CD1c-positive myeloid dendritic cell (primary cell): ENCODE measurements at regions not wholly inside any gene's neighbourhood (a gene's known extent, or its start where the extent isn't known, plus 50 kb on each side); places are given as distances from the start of the nearest gene placed in this dataset.
"Not testable (repeated sequence)": the region's sequence is repeated elsewhere in the genome, so short reads cannot be mapped to it uniquely, and the experiment has no call there.

Experiments used
- DNase-seq: peaks from one replicate; pipeline ENCODE4 v3.0.0-alpha.2; 2016; ENCODE audit errors: extremely low spot score

- no peak for DNase-seq
These were observed 470.9 kb upstream of the CCDC196 start for GRCh38 chr14:66015071-66015780.

- no peak for DNase-seq
These were observed 468.2 kb upstream of the CCDC196 start for GRCh38 chr14:66017927-66018326.

- DNase-seq: no peak
These were observed 463.6 kb upstream of the CCDC196 start for GRCh38 chr14:66022526-66022925.

GRCh38 chr14:66025779-66026178, 460.4 kb upstream of the CCDC196 start:
- no peak for DNase-seq

GRCh38 chr14:66031981-66032380, 454.2 kb upstream of the CCDC196 start:
- not testable (repeated sequence) for DNase-seq

GRCh38 chr14:66032800-66033199, 453.4 kb upstream of the CCDC196 start:
- no peak for DNase-seq

DNA sequence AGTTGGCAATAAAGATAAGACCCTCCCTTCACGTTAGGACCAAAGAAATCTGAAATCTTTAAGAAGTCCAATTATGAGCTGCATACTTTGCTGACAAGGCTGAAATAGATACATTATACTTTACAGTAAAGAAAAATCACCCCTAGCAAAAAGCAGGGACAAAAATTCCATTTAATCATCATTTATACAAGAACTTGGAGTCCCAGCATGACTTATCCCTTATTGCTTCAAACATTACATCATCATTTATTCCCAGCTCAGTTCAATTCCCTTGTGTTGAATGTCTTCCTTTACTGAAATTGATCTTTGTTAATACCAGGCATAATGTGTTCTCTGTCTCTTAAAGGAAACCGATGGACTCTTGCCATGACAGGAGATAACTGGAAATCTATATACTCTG, 449.6 kb upstream of the CCDC196 start:
- DNase-seq: no peak

DNA sequence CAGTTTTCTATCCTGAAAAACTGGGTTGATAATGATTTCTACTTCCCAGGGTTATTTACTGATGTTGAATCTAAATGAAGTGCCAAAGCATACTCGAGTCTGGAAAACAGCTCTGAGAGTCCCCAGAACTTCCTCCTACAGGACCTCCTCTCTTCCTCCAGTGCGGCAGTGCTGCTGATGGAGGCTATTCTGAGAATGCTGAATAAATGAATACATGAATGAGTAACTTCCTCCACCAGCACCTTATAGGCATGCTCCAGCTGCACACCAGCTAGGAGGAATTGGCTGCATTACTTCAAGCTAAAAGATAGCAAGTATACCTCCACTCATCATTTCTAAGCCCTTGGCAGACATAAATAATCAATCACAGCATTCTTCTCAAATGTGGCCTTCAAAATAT, 448.8 kb upstream of the CCDC196 start:
- peak; percentile 1 for DNase-seq

GRCh38 chr14:66038212-66038611, 448.0 kb upstream of the CCDC196 start:
- DNase-seq: no peak

DNA sequence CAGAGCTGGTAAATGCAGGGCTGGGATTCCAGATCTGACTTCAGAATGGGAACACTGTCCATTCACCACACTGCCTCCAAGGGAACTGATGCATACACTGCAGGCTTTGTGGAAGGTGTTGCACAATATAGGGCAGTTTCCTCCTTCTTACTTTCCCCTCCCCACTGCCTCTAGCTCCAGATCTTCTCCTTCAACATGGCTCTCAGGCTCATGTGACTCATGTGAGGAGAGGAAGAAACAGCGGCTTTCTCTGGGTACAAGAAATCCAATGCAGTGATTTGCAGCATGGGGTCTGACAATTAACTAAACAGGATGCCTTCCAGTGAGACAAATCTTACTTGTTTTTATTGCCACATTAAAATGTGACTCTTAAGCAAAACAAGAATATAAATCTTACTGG, 447.6 kb upstream of the CCDC196 start:
- peak; percentile 35 for DNase-seq

- DNase-seq: no peak
These were observed 446.7 kb upstream of the CCDC196 start for GRCh38 chr14:66039495-66039894.

DNA sequence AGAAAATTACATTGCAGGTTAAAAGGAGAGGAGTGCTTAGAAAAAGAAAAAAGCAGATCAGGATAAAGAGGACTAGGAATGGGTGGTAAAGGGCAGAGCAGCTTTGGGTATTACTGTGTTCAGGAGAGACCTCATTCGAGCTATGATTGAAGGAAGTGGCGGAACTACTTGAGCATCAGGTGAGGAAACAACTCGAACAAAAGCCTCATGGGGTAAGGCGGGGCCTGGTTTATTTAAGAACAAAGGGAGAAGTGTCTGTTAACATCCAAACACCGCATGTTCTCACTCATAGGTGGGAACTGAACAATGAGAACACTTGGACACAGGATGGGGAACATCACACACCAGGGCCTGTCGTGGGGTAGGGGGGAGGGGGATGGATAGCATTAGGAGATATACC, 444.6 kb upstream of the CCDC196 start:
- DNase-seq: no peak

DNA sequence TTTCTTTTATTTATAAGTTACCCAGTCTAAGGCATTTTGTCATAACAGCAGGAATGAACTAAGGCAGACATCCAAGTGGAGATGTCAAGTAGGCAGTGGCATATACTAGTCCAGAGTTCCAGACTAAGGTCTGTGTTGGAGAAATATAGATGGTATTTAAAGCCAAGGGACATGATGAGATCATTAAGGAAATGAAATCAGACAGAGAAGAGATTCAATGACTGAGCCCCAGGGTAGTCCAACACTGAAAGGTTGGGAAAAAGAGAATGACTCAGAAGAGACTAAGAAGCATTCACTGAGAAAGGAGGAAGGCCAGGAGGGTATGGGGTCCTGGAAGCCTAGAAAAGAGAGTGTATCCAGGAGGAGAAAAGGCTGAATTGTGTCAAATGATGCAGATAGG, 442.2 kb upstream of the CCDC196 start:
- DNase-seq: no peak

DNA sequence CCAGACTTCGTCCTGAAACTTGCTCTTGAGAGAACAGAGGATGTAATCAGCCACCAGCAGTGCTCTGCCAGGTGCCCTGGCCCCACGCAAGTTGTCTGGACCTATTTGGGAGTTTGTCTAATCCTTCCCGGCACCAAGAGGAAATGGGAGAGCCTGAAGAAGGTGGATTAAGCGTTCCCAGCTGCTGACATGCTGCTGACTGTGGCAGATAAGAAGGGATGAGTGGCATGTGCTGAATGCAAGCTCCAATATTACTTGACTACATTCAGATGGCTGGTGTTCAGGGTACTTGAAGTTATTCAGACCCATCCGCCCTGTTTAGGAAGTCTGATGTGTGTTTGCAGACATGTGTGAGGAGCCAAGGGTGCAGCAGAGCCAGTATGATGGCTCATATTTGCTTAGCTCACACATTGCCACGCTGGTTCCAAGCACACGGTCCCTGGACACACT, 440.6 kb upstream of the CCDC196 start:
- no peak for DNase-seq

DNA sequence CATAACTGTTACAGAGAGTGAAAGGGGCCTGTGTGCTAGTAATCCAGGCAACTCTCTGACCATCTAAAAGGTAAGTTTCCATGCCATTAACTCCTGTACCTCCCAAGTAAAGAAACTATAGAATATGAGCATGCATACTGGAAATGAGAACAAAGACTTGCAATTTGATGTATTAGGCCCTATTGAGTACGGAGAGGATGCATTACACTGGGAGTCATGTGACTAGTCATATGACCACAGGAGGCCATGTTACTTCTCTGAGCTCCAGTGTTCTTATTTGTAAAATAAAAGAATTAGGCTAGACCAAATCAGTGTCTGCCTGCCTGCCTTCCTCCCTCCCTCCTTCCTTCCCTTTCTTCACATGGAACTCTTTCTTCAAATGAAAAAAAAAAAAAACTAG, 440.1 kb upstream of the CCDC196 start:
- DNase-seq: no peak

DNA sequence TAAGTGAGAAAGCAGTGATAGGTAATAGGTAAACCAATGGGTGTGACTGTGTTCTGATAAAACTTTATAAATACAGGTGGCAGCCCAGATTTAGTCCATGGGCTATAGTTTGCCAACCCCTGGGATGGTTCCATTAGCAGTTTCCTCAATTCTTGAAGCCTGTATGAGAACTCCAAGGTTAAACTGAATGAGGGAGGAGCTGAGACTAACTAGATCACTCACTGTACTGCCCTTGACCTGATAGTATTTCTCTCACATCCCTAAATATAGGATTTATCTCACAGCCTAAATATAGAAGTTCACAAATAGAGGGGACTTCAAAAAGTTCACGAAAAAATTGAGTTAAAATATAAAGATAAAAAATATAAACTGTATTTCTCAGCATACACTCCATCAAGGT, 439.6 kb upstream of the CCDC196 start:
- no peak for DNase-seq

GRCh38 chr14:66056268-66056907, 429.8 kb upstream of the CCDC196 start:
- DNase-seq: no peak

DNA sequence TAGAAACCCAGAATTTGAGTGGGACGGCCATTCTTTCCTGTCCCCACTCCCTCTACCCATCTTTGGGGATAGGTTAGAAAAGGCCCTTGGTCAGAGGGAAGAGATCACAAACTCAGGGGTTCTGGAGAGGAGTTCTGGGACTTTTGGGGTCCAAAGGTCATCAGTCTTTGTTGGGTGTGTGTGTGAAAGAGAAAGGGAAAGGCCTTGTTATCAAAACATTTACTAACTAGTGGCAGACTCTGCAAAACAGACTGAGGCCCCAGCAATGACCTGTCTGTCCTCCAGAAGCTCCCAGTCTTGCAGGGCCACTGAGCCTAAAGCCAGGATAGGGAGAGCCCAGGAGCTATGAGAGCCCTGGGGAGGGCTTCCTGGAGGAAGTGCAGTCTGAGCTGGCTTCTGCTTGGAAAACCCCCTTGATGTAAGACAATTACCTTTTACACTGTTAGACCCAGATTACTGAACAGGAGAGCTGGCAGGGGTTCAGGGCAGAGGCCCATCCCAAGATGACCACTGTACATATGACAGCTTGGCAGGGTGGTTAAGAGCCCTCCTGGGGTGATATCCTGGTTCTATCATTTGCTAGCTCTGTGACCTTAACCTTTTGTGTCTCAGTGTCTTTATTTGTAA, 429.1 kb upstream of the CCDC196 start:
- DNase-seq: no peak

GRCh38 chr14:66065188-66065587, 421.0 kb upstream of the CCDC196 start:
- DNase-seq: no peak

DNA sequence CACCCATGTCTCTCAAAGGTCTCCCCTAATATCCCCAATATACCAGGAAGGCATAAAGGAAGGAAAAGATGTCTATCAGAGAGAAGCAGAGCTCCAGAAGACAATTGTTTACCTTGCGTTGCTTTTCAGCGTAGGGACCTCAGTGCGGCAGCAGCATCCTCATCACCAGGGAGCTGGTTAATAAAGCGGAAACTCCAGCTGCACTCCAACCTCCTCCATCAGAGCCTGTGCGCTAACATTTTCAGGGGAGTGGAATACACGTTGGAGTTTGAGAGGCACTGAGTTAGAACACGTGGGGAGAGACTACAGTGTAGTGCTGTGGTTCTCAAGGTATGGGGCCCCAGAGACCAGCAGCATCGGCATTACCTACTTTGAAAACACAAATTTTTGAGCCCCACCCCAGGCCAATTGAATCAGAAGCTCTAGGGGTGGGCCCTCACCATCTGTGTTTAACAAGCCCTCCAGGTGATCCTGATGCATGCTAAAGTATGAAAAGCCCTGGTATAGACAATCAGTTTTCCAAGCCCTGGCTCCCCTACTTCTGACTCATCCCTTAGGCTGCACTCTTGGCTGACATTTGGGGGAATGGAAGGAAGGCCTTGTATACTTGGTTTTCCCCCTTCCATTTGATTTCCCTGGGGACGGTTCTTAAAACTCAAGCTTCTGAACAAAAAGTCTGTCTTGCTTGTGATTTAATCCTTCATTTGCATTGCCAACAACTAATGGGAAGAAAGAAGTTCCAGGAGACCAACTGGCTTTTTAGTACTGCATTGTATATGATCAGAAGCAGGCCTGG, 419.0 kb upstream of the CCDC196 start:
- no peak for DNase-seq

DNA sequence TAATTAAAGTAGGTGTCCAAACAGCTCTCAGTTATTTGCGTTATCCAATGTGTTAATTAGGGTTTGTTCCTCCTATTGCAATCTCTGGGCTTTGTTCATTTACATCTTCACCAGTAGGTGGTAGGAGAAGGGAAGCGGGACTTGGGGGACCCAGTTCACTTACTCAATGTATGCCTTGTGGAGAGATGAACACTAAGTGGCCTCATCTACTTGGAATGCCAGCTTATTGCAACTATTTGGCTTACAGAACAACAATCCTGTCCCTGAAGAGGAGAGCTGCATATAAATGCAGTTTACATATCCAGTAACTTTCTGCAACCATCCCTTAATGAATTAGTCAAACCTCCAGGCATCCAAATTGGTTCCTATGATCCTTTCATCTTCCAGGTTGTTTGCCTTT, 417.1 kb upstream of the CCDC196 start:
- DNase-seq: no peak

GRCh38 chr14:66069830-66070541, 416.2 kb upstream of the CCDC196 start:
- no peak for DNase-seq
